ENCODE measurements at regions not wholly inside any gene's neighbourhood (a gene's known extent, or its start where the extent isn't known, plus 50 kb on each side); places are given as distances from the start of the nearest gene placed in this dataset.
A peak's percentile ranks its signal among the peaks of the same experiment; 100 is the strongest.

DNA sequence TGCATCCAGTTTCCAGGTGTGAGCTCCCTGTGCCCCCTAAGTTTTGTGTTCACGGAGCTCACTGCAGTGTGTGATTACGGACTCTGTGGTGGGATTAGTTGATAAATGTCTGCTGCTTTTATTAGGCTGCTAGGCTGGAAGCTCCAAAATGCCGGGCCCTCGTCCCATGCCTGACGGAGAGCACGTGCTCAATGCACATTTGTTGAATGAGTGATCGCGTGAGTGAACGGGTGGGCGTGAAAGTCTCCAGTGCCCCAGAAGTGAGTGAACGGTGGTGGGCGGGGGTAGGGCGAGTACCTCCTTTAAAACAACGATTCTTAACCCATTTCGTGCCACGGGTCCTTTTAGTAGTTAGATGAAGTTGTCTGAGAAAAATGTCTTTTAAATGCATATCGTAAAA is 175.5 kb downstream of the AACS start:
- no peak for DNase-seq (ENCODE audit: low read depth)
- no peak overlapping the region for H3K4me3 ChIP-seq (ENCODE audit: low read depth, low read length)
- TF ChIP-seq, protein P1, sequence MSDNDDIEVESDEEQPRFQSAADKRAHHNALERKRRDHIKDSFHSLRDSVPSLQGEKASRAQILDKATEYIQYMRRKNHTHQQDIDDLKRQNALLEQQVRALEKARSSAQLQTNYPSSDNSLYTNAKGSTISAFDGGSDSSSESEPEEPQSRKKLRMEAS (IDR thresholded peaks at IDR 0.05; ENCODE audit: low read depth, low read length): no peak
- no peak for TF ChIP-seq MYC (IDR thresholded peaks at IDR 0.05; ENCODE audit: low read depth, low read length)
- TF ChIP-seq, protein P2, sequence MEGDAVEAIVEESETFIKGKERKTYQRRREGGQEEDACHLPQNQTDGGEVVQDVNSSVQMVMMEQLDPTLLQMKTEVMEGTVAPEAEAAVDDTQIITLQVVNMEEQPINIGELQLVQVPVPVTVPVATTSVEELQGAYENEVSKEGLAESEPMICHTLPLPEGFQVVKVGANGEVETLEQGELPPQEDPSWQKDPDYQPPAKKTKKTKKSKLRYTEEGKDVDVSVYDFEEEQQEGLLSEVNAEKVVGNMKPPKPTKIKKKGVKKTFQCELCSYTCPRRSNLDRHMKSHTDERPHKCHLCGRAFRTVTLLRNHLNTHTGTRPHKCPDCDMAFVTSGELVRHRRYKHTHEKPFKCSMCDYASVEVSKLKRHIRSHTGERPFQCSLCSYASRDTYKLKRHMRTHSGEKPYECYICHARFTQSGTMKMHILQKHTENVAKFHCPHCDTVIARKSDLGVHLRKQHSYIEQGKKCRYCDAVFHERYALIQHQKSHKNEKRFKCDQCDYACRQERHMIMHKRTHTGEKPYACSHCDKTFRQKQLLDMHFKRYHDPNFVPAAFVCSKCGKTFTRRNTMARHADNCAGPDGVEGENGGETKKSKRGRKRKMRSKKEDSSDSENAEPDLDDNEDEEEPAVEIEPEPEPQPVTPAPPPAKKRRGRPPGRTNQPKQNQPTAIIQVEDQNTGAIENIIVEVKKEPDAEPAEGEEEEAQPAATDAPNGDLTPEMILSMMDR (IDR thresholded peaks at IDR 0.05; ENCODE audit: low read depth, low read length): no peak
- no peak for TF ChIP-seq POLR2A (IDR thresholded peaks at IDR 0.05; ENCODE audit: extremely low read depth, insufficient read length)

DNA sequence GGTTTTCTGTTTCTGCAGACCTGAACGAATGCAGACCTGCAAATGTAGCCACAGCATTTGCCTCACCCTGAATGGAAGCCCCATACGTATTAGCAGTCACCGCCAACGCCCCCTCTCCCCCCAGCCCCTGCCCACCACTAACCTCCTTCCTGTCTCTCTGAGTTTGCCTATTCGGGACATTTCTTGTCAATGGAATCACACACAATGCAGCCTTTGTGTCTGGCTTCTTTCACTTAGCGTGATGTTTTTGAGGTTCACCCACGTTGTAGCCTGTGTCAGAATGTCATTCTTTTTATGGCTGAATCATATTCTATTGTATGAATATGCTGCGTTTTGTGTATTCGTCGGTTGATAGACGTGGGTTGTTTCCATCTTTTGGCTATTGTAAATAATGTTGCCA is 178.6 kb downstream of the AACS start:
- TF ChIP-seq, protein P1 (IDR thresholded peaks at IDR 0.05; ENCODE audit: low read depth, low read length): no peak
- TF ChIP-seq, protein P2 (IDR thresholded peaks at IDR 0.05; ENCODE audit: low read depth, low read length): no peak
- no peak for TF ChIP-seq POLR2A (IDR thresholded peaks at IDR 0.05; ENCODE audit: extremely low read depth, insufficient read length)
- no peak for TF ChIP-seq MYC (IDR thresholded peaks at IDR 0.05; ENCODE audit: low read depth, low read length)
- DNase-seq (ENCODE audit: low read depth): no peak
- H3K4me3 ChIP-seq (ENCODE audit: low read depth, low read length): no peak overlapping the region

DNA sequence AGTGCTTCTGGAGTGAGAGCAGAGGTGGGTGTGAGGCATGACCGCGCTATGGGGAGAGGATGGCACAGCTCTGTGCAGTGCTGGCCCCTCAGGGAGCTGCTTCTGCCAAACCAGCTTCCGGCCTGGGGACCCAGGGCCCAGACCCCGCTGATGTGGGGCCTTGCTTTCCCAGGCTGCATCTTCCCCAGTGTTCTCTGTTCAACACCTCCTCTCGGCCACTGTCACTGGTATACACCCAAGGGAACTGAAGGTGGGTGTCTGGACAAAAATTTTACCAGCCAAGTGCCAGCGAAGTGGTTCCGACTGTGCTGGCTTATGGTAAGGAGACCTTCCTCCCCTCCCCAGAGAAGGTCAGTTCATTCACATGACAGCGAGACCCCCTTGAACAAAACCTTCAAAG is 179.1 kb downstream of the AACS start:
- DNase-seq (ENCODE audit: low read depth): no peak
- H3K4me3 ChIP-seq (ENCODE audit: low read depth, low read length): no peak overlapping the region
- TF ChIP-seq, protein P1 (IDR thresholded peaks at IDR 0.05; ENCODE audit: low read depth, low read length): no peak
- TF ChIP-seq, protein P2 (IDR thresholded peaks at IDR 0.05; ENCODE audit: low read depth, low read length): no peak
- TF ChIP-seq MYC (IDR thresholded peaks at IDR 0.05; ENCODE audit: low read depth, low read length) (no peak), POLR2A (IDR thresholded peaks at IDR 0.05; ENCODE audit: extremely low read depth, insufficient read length) (no peak)

- TF ChIP-seq, protein P2 (IDR thresholded peaks at IDR 0.05; ENCODE audit: low read depth, low read length): no peak
- TF ChIP-seq POLR2A (IDR thresholded peaks at IDR 0.05; ENCODE audit: extremely low read depth, insufficient read length) (no peak), MYC (IDR thresholded peaks at IDR 0.05; ENCODE audit: low read depth, low read length) (no peak)
- TF ChIP-seq, protein P1 (IDR thresholded peaks at IDR 0.05; ENCODE audit: low read depth, low read length): no peak
- no peak overlapping the region for H3K4me3 ChIP-seq (ENCODE audit: low read depth, low read length)
- DNase-seq (ENCODE audit: low read depth): no peak
Observed at GRCh38 chr12:125245581-125246557, 180.6 kb downstream of the AACS start.

DNA sequence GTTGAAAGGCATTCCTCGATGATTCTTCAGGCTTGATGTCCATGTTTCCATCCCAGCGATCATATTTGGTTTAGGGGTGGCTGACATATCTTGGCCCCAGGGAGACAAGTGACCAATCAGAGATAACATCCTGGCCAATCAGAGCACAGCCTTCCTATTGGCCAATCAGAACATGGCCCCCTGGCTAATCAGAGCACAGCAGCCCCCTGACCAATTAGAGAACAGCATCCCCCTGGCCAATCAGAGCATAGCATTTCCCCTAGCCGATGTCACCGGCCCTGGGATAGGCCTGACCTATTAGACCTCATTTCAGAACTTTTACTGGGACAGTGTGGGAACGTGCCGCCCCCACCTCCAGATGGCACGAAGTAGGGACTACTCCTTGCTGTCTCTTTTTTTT is 182.2 kb downstream of the AACS start:
- TF ChIP-seq, protein P2 (IDR thresholded peaks at IDR 0.05; ENCODE audit: low read depth, low read length): no peak
- TF ChIP-seq, protein P1 (IDR thresholded peaks at IDR 0.05; ENCODE audit: low read depth, low read length): no peak
- TF ChIP-seq MYC (IDR thresholded peaks at IDR 0.05; ENCODE audit: low read depth, low read length): no peak
- no peak for TF ChIP-seq POLR2A (IDR thresholded peaks at IDR 0.05; ENCODE audit: extremely low read depth, insufficient read length)
- peak; percentile 20 for DNase-seq (ENCODE audit: low read depth)
- no peak overlapping the region for H3K4me3 ChIP-seq (ENCODE audit: low read depth, low read length)
